Mesendoderm (in vitro differentiated cells): ENCODE measurements at regions not wholly inside any gene's neighbourhood (a gene's known extent, or its start where the extent isn't known, plus 50 kb on each side); places are given as distances from the start of the nearest gene placed in this dataset.
"Not testable (repeated sequence)": the region's sequence is repeated elsewhere in the genome, so short reads cannot be mapped to it uniquely, and the experiment has no call there.

ENCODE experiments used
- DNase-seq: peaks from one replicate; pipeline ENCODE4 v3.0.0; 2013
- H2AK5ac ChIP-seq: 2 replicates; pipeline ENCODE4 v1.6.1; 2013; ENCODE audit warnings: low read length, inconsistent platforms
- H2BK120ac ChIP-seq: 2 replicates; pipeline ENCODE4 v1.6.1; 2013; ENCODE audit warnings: low read depth, mild to moderate bottlenecking, low read length, moderate library complexity, mixed read lengths
- H2BK15ac ChIP-seq: replicated peaks from 2 replicates; pipeline ENCODE4 v1.6.1; 2013; ENCODE audit warnings: low read depth, mild to moderate bottlenecking, moderate library complexity
- H2BK5ac ChIP-seq: 2 replicates; pipeline ENCODE4 v1.6.1; 2013; ENCODE audit warnings: low read length, inconsistent platforms
- H3K18ac ChIP-seq: 2 replicates; pipeline ENCODE4 v1.6.1; 2013; ENCODE audit warnings: mild to moderate bottlenecking, low read length, mixed read lengths
- H3K23ac ChIP-seq: one replicate; pipeline ENCODE4 v1.6.1; 2013; ENCODE audit warnings: low read length
- H3K27ac ChIP-seq: 2 replicates; pipeline ENCODE4 v1.5.1; 2013; ENCODE audit warnings: low read depth, mild to moderate bottlenecking, inconsistent platforms, low read length, moderate library complexity
- H3K27me3 ChIP-seq: 2 replicates; pipeline ENCODE4 v1.6.1; 2013; ENCODE audit warnings: low read length, control low read depth, mild to moderate bottlenecking, inconsistent platforms; ENCODE audit not compliant: insufficient read depth, poor library complexity
- H3K36me3 ChIP-seq: 2 replicates; pipeline ENCODE4 v1.6.1; 2013; ENCODE audit warnings: low read length, inconsistent platforms; ENCODE audit not compliant: control insufficient read depth, insufficient read depth
- H3K4ac ChIP-seq: one replicate; pipeline ENCODE4 v1.6.1; 2013; ENCODE audit warnings: low read depth, mild to moderate bottlenecking, low read length, moderate library complexity
- H3K4me1 ChIP-seq: 2 replicates; pipeline ENCODE4 v1.6.1; 2013; ENCODE audit warnings: low read depth, low read length, inconsistent platforms; ENCODE audit not compliant: control insufficient read depth
- H3K4me2 ChIP-seq: 2 replicates; pipeline ENCODE4 v1.6.1; 2013; ENCODE audit warnings: low read length
- H3K4me3 ChIP-seq: 2 replicates; pipeline ENCODE4 v1.5.1; 2013; ENCODE audit warnings: mild to moderate bottlenecking, low read length
- H3K56ac ChIP-seq: one replicate; pipeline ENCODE4 v1.6.1; 2013; ENCODE audit warnings: low read length
- H3K79me1 ChIP-seq: 2 replicates; pipeline ENCODE4 v1.6.1; 2013; ENCODE audit warnings: low read length, inconsistent platforms
- H3K79me2 ChIP-seq: 2 replicates; pipeline ENCODE4 v1.6.1; 2013; ENCODE audit warnings: mild to moderate bottlenecking, low read length; ENCODE audit not compliant: control insufficient read depth, insufficient read depth
- H3K9ac ChIP-seq: 2 replicates; pipeline ENCODE4 v1.6.1; 2013; ENCODE audit warnings: low read length, inconsistent platforms
- H4K5ac ChIP-seq: one replicate; pipeline ENCODE4 v1.6.1; 2013; ENCODE audit warnings: low read length
- H4K8ac ChIP-seq: one replicate; pipeline ENCODE4 v1.6.1; 2013; ENCODE audit warnings: low read depth, mild to moderate bottlenecking, control low read depth, low read length, moderate library complexity
- WGBS: extraction: QIAGEN DNeasy Blood & Tissue Kit; methylation state at CpG from one replicate; pipeline ENCODE4 v1.1.7; 2013; ENCODE audit warnings: low lambda C conversion rate, missing lambda C conversion rate; ENCODE audit not compliant: insufficient coverage; ENCODE audit errors: extremely low coverage; 5-methylcytosine and 5-hydroxymethylcytosine counted together

- Histone ChIP-seq H2AK5ac (no peak overlapping the region), H2BK5ac (no peak overlapping the region), H3K23ac (no peak overlapping the region), H2BK120ac (no peak overlapping the region), H3K36me3 (no peaks in the 10 kb centered on the region), H3K4ac (no peak overlapping the region), H3K4me1 (no peaks in the 10 kb centered on the region), H3K18ac (peak overlapping the region; percentile 53), H4K5ac (no peak overlapping the region), H3K79me1 (no peaks in the 10 kb centered on the region), H3K56ac (no peak overlapping the region), H3K79me2 (no peaks in the 10 kb centered on the region), H3K4me2 (no peak overlapping the region), H3K4me3 (no peak overlapping the region), H3K27me3 (no peaks in the 10 kb centered on the region), H3K9ac (no peak overlapping the region), H3K27ac (no peak overlapping the region), H4K8ac (no peak overlapping the region), H2BK15ac (no peak overlapping the region)
- DNase-seq: no peak
- WGBS: no CpG with 5 or more reads among the region's 4 CpGs
Observed at GRCh38 chr19:20273951-20274570, 107.0 kb downstream of the ZNF486 start.

DNA sequence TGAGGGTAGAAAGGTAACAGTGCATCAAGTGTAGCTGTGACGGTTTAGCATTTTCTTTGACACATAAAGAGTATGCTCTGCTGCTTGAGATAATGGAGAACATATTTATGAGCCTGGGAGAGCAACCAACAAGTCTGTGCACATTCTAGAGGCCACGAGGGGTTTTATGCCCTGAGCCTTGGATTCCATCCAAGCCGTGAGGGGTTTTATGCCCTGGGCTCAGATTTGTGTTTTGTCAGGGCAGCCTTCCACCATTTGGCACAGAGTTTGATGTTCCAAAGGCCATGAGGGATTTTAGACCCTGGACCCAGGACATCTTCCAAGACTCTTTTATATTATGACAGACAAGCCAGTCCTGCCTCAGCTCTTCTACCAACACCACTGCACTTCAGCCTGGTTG, 106.4 kb downstream of the ZNF486 start:
- no CpG with 5 or more reads among the region's 3 CpGs for WGBS
- Histone ChIP-seq H3K9ac (no peak overlapping the region), H2BK15ac (no peak overlapping the region), H4K5ac (no peak overlapping the region), H2AK5ac (no peak overlapping the region), H3K79me1 (no peaks in the 10 kb centered on the region), H3K27ac (no peak overlapping the region), H3K18ac (peak overlapping the region; percentile 18), H2BK5ac (no peak overlapping the region), H3K4me3 (no peak overlapping the region), H2BK120ac (no peak overlapping the region), H3K4ac (no peak overlapping the region), H4K8ac (no peak overlapping the region), H3K56ac (no peak overlapping the region), H3K27me3 (no peaks in the 10 kb centered on the region), H3K23ac (no peak overlapping the region), H3K79me2 (no peaks in the 10 kb centered on the region), H3K36me3 (no peaks in the 10 kb centered on the region), H3K4me1 (no peaks in the 10 kb centered on the region), H3K4me2 (no peak overlapping the region)
- DNase-seq: no peak

- not testable (repeated sequence) for H3K4me1 ChIP-seq, H2BK5ac ChIP-seq, DNase-seq, H3K4me2 ChIP-seq, H3K79me1 ChIP-seq, H2AK5ac ChIP-seq, H3K4ac ChIP-seq, H3K56ac ChIP-seq, H2BK15ac ChIP-seq, H3K18ac ChIP-seq, H3K4me3 ChIP-seq, H2BK120ac ChIP-seq, H3K27me3 ChIP-seq, H3K36me3 ChIP-seq, H4K8ac ChIP-seq, H4K5ac ChIP-seq, H3K79me2 ChIP-seq, H3K27ac ChIP-seq, H3K23ac ChIP-seq, H3K9ac ChIP-seq
- no CpG with 5 or more reads among the region's 8 CpGs for WGBS
Observed at GRCh38 chr19:20272627-20273010, 105.6 kb downstream of the ZNF486 start.

- H3K36me3 ChIP-seq, H4K8ac ChIP-seq, H2BK15ac ChIP-seq, H3K4ac ChIP-seq, H2AK5ac ChIP-seq, H4K5ac ChIP-seq, H3K79me1 ChIP-seq, H2BK5ac ChIP-seq, H3K4me2 ChIP-seq, H3K9ac ChIP-seq, H3K27me3 ChIP-seq, H3K56ac ChIP-seq, H3K27ac ChIP-seq, H2BK120ac ChIP-seq, H3K18ac ChIP-seq, DNase-seq, H3K4me3 ChIP-seq, H3K4me1 ChIP-seq, H3K23ac ChIP-seq, H3K79me2 ChIP-seq: not testable (repeated sequence)
- WGBS: no CpG with 5 or more reads among the region's 7 CpGs
Observed at GRCh38 chr19:20271927-20272626, 105.1 kb downstream of the ZNF486 start.

- H2BK120ac ChIP-seq: no peak overlapping the region
- DNase-seq: no peak
Observed at GRCh38 chr19:20271215-20271926, 104.4 kb downstream of the ZNF486 start.

More at GRCh38 chr19:20271215-20271926, 104.4 kb downstream of the ZNF486 start:
- Histone ChIP-seq H3K27ac (no peak overlapping the region), H3K36me3 (no peaks in the 10 kb centered on the region), H3K4me3 (no peak overlapping the region), H3K27me3 (no peaks in the 10 kb centered on the region), H2AK5ac (no peak overlapping the region), H4K5ac (no peak overlapping the region), H3K4ac (no peak overlapping the region), H2BK5ac (no peak overlapping the region), H4K8ac (no peak overlapping the region), H3K4me2 (no peak overlapping the region), H3K79me2 (no peaks in the 10 kb centered on the region), H2BK15ac (no peak overlapping the region), H3K56ac (no peak overlapping the region), H3K23ac (no peak overlapping the region), H3K79me1 (no peaks in the 10 kb centered on the region), H3K4me1 (no peaks in the 10 kb centered on the region), H3K9ac (no peak overlapping the region), H3K18ac (no peak overlapping the region)
- WGBS: no CpG with 5 or more reads among the region's 12 CpGs
